ENCODE measurements at regions not wholly inside any gene's neighbourhood (a gene's known extent, or its start where the extent isn't known, plus 50 kb on each side); places are given as distances from the start of the nearest gene placed in this dataset.
"Not testable (repeated sequence)": the region's sequence is repeated elsewhere in the genome, so short reads cannot be mapped to it uniquely, and the experiment has no call there.

DNA sequence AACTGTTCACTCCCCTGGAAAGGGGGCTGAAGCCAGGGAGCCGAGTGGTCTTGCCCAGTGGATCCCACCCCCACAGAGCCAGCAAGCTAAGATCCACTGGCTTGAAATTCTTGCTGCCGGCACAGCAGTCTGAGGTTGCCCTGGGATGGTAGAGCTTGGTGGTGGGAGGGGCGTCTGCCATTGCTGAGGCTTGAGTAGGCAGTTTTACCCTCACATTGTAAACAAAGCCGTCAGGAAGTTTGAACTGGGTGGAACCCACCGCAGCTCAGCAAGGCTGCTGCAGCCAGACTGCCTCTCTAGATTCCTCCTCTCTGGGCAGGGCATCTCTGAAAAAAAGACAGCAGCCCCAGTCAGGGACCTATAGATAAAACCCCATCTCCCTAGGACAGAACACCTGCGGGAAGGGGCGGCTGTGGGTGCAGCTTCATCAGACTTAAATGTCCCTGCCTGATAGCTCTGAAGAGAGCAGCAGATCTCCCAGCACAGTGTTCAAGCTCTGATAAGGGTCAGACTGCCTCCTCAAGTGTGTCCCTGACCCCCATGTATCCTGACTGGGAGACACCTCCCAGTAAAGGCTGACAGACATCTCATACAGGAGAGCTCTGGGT lies 140.0 kb upstream of the C1GALT1 start:
- not testable (repeated sequence) for TF ChIP-seq POLR2A (IDR thresholded peaks at IDR 0.05; ENCODE audit: low read length); GATA1 (IDR thresholded peaks at IDR 0.05; ENCODE audit: low read depth, low read length)
